T follicular helper cell (primary cell): ENCODE measurements at regions not wholly inside any gene's neighbourhood (a gene's known extent, or its start where the extent isn't known, plus 50 kb on each side); places are given as distances from the start of the nearest gene placed in this dataset.

Source experiments
- DNase-seq: peaks from one replicate; pipeline ENCODE4 v3.0.0-alpha.2; 2020; ENCODE audit warnings: low read depth

DNA sequence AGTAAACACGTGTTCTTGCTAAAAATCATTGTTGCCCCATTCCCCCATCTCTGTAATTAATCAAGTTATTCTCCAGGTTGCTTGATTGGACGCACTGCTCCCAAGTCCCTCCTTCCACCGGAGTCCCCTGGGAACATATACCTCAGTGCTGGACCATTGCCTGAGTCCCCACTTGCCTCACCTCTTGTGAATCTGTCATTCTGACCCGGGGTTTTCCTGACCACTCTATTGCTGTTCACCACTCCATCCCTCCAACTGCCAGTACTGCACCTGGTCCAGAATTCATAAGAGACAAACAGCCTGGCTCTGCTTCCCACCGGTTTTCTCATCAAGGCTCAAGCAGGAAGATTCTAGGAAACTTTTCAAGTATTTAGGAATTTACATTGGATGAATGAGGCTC is 555.9 kb downstream of the VRK1 start:
- no peak for DNase-seq

DNA sequence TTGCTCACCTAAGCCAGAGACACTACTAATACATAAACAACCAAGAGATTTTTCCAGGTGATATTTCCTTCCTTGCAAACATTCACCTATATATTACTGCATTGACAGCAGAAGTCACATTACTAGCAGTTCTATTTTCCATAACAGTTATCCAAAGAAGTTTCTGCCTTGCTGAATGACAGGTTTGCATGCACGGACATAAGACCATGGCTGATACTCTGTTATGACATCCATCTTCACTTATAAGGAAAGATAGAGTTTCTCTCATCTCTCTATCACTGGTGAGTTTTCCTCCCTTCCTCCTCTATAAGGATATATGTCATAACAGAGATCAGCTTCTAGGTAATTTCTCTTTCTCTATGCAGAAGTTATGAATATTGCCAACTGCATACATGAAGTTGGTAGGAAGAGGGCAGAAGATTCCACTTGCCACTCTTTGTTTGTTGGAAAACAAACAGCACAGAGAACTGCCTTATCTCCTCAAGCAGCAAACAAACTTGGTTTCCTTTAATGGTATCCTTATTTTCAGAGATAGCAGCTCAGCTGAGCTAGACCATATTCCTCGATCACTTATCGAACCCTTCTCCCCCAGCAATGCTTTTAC is 557.0 kb downstream of the VRK1 start:
- no peak for DNase-seq

DNA sequence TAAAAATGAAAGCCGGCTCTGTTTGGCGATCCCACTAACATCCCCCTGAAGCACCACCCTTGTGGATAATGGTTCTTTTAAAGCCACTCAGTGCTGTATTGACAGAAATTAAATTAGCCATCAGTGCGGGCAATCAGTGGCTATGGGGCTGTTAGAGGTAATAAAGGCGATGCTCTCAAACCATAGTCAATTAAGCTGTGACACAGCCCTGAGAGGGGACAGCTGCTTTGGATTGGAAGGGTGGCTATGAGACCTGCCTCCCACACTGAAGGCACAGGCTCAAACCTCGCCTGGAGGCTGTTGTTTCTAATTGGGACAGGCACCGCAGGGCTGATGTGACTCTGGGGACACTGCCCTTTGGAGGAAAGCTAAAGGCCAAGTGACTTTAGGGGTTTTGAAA is 562.2 kb downstream of the VRK1 start:
- DNase-seq = no peak

DNA sequence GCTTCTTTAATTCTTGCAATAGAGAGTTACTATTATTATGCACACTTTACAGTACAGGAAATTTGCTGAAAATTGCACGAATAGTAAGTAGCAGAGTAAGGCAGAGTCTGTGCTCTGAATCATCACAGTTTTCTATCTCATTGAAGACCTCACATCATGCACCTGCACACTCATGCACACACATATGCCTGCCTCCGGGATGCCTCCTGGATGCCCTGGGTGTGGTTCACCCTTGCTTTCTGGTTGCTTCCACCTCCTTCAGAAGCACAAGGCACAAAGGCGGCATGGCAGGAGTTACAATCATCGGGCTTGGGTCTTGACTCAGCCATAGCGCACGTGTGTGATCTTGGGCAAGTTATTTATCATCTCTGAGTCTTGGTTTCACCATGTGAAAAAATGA is 564.0 kb downstream of the VRK1 start:
- DNase-seq = no peak

DNA sequence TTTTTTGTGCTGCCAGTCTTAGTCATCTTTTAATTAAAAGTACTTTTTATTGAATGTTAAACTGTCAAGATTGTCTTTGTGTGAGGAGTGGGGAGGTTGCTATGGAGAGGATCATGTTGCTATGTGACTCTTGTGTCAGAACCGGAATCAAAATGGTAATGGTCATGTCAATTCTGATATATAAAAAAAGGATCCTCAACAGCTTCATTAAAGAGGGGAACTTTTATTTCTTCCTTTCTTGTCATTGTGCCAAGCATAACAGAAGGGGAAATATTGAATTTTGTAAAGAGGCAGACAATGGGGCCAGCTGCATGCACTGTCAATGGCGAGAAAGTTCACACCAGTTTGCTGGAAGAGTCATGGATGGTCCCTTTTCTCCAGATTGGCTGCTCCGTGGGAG is 564.8 kb downstream of the VRK1 start:
- DNase-seq = no peak

DNA sequence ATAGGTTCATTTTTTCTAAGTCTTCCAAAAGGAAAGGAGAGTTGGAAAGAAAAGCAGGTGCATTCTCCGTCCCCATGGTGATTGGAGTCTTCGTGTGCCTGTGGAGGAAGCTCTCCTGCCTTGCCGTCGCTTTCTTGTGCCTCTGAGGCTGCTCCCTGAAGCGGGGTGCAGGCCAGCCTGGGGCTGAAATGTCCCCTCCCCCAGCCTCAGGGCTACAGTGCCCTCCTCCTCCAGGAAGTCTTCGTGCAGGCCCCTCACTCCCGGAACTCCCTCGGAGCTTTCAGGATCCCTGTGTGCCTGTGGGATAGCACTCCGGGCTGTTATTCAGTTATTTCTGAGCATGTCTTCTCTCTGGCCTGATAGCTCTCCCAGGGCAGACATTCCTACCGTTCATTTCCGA is 569.2 kb downstream of the VRK1 start:
- no peak for DNase-seq

DNA sequence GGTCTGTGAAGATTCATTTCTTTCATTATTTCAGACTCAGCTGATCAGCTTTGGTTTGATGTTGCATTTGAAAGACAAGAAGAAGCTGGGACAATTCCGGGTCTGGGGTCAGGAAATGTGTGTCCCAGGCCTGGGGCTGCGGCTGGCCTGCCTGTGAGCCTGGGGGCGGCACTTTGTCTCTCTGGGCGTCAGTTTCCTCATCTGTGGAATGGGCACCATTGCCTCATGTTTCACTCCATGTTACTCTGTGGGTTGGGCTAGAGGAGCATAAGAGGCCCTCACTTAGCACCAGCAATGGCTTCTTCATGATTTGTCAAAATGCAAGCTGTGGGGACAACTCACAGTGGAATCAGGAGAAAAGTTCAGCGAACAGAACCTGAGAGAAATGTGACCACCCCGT is 570.1 kb downstream of the VRK1 start:
- no peak for DNase-seq

DNA sequence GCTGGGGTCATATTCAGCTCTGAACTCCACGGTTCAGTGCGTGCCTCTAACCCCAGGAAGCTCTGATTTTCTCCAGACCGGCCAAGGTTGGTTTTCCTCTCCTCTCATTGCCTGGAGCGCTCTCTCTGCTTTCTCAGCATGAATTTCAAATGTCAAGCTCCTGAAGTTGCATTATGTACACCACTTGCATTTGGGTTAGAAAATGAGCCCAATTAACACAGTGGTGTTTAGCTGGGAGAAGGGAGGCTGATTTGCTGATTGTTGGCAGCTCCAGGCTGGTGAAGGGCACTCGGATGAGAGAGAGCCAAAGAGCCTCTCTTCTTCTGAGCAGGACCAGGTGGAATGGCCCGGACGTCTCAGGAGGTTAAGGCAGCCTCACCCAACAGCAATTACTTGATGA is 570.9 kb downstream of the VRK1 start:
- no peak for DNase-seq

DNA sequence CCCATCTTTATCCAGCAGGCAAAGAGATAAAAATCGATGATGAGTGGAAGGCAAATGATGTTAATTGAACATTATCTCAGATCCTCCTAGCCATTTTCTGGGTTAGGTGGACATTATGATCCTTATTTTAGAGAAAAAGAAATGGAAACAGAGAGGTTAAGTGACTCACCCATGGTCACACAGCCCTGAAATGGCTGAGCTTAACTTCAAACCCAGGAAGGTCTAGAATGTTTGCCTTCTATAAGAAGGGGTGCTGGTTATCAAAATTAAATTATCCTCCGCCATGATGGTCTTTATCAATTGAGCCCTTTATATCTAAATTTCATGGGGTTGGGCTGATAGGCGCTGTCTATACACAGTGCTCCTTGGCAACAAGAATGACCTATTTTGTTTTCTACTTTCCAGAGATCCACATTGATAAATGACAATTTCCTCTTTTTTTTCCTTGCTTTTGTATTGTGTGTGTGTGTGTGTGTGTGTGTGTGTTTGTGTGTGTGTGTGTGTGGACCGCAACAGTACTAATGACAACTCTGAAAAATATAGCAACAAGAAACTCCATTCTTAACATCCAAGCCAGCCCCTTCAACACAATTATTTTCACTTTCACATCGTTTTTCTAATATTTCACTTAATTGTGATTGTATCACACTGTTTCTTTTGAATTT is 571.9 kb downstream of the VRK1 start:
- DNase-seq = no peak

DNA sequence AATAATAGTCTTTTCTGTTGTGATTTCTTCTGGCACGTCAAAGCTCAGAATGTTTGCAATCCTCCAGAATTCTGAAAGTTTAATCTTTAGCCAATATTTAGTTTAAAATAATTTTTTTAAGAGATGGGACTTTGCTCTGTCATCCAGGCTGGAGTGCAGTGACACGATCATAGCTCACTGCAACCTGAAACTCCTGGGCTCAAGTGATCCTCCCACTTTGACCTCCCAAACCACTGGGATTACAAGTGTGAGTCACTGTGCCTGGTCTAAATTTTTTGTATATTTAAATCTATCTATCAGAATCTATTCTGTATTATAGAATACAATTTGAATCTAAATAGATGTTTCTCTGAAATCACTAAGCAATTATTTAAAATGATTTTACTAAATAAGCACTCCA is 572.7 kb downstream of the VRK1 start:
- no peak for DNase-seq

DNA sequence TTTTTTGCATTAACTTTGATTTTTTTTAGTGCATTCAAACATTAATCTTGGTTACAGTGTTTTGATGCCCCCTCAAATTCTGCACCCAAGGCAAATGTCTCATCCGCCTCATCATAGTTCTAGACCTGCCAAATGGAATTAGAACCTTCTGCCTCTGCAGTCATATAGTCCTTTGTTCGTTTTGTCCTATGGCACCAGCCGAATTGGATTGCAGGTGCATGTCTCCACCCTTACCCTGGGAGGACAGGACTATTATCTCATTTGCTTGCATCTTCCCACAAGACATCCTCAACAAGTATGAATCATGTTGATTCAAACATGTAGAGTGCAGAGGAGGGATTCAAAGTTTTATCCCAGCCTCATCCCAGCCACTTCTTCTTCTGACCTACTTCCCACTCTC is 579.1 kb downstream of the VRK1 start:
- DNase-seq = no peak

DNA sequence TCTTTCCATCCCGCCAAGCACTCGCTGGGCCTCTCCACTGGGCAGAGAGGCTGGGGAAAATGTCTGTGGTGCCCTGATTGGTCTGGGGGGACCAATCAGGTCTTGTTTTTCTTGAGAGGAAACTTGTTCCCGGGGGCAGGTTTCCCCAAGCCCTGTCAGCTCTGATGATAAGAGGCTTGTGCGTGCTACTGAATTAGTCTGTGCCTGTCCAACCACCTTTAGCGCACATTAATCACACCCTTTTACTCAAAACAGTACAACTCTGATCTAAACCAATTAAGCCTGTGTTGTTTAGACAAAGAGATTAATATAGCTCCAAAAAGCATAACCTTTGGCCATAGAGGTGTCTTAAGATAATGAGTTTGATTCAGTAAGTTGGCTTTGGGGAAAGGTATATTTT is 580.4 kb downstream of the VRK1 start:
- DNase-seq = no peak

DNA sequence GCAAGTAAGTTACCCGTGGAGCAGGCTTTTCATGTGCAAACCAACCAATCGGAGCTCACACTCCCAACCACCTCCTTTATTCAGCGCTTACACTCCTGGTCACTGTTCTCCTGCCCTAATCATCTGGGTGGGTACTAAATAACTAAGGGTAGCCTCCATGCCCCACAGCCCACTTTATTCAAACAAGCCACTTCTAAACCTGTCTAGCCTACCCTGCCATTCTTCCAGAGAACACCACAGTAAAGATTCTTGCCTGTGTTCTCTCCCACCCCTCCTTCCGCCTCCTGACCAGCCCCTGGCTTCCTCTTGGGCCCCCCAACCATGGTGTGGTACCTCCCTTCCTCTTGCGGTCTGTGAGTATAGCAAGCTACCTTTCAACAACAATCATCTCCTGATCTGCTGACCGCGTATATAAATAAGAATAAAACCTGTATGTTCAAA is 581.9 kb downstream of the VRK1 start:
- no peak for DNase-seq

DNA sequence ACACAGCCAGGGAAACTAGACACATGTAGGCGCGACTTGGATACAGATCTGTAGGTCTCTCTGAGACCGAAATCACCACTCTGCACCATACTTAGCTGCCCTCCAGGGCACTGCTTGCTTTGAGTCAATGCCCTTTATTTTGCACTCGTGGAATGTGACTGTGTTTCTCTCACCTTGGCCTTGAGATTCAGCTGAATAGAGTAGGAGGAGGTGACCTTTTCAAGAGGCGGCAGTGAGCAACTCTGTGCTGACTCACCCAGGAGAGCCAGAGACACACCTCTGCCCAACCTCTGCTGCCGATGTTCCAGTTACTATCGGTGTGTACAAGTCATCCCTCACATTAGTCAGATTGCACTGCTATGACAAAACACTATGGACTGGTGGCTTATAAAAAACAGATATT is 583.4 kb downstream of the VRK1 start:
- DNase-seq = no peak

DNA sequence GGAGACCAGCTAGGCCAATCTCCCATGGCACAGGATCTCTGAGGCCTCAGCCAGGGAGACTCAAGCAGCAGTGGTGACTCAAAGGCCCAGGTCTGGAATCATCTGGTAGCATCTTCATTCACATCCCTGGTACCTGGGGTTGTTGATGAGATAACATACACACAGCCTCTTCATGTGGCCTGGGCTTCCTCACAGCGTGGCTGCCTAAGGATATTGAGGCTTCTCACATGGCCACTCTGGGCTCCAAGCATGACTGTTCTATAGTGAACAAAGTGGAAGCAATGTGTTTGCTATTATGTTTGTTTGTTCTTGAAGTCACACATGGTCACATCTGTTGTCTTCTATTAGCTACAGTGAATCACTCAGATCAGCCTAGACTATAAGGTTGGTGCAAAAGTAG is 584.1 kb downstream of the VRK1 start:
- no peak for DNase-seq

DNA sequence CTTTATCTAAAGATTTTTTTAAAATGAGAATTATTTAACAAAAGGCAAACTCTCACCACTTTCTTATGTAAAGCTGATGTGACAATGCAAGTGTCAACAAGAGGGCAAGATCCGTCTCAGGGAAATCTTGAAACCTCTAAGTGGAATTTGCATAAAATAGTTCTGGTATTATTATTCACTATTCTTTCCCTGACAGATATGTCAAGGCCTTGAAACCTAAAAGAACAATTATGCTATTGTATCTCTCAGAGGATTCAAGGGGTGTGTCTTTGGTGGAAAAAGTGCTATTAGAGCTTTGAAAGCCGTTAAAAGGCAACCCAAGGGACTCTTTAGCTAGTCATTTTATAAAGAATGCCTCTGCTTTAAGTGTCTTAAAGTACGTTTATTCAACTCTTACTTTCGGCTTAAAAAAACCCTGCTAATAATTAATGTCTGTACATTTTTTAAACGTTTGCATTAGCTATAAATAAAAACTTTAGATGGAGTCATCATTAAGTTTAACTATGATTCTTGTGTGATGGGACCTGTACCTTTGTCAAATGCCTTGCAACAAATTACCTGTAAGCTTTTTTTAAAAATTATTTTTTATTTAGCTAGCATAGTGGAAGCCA is 585.5 kb downstream of the VRK1 start:
- DNase-seq = no peak

DNA sequence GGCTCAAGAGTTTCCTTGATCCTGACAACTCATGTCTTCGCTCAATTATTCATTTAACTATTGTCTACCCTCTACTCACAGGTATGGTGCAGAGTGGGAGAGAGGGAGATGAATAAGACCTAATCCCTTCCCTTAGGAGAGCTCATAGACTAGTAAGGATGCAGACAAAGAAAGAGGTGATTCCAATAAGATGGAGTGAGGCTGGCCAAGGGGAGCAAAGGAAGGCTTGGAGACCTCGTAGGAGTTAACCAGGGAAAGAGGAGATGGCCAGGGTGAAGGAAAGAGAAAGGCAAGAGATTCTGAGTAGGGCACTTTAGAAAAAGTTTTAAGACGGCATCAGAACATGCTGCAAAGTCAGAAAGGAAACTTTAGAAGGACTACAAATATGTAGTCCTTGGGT is 588.5 kb downstream of the VRK1 start:
- DNase-seq = no peak

DNA sequence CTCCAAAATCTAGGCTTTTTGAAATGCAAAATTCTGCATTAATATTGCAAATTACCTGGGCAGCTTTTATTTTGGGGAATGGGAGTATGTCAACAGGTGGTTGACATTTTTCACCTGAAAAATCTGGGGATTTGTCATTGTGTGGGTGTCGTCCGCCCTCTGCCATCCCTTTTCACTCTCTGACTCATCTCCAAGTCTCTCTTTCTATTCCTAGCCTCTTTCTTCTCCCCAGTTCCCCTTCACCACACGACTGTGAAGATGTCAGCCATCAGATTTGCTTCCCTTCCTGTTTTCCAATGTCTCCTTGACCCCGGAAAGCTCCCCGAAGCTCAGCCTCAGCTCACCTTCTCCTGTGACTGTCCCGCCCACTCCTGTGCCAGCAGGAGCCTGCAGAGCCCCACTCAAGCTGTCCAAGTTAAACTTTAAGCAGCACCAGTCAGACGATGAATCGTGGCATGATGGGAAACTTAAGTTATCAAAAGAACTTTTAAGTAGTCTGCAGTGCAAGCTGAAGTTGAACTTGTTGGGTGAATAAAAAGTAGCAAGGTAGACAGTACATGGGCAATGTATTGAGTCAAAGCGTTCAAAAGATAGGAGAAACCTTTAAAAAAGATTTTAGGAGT is 590.2 kb downstream of the VRK1 start:
- DNase-seq = no peak

DNA sequence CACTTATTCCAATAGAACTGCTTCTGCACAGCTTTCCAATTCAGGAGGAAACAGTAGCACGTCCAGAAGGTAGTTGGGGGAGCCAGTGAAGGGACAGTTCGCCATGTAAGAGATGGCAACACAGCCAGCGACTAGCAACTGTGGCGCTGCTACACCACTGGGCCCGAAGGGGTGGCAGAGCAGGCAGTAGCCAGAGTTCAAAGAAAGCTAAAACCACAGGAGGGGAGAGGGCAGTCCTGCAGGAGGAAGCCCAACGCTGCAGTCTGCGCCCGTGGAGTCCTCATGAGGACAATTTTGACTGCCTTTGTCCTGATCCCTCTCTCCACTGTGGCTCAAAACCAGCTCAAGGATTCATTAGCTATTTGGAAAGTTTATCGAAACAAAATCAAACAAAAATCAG is 591.2 kb downstream of the VRK1 start:
- no peak for DNase-seq

DNA sequence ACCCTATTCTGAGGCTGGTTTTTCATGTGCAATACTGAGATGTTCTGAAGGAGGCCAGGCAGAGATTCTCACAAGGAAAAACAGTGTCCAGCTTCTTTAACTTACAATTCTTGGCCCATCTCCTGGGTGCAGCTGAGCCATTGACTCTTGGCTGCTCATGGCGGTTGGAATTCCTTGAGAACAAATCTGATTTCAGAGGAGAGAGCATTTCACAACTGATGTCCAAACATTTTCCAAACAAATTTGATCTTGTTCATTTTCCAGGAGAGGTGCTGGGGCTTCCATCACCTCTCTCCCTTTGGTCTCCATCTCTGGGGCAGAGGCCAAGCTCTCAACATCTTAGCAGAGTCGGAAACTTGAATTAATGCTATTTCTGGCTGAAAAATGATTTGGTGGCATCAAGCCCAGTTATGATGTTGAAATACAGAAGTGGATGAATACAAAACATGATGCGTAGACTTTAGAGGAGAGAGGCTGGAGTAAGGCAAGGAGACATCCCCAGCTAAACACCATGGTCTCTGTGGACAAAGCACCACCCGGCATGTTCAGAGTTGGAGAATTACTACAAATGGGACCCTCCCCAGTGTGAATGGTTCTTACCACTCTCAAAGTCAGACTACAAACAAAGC is 593.0 kb downstream of the VRK1 start:
- DNase-seq = no peak

DNA sequence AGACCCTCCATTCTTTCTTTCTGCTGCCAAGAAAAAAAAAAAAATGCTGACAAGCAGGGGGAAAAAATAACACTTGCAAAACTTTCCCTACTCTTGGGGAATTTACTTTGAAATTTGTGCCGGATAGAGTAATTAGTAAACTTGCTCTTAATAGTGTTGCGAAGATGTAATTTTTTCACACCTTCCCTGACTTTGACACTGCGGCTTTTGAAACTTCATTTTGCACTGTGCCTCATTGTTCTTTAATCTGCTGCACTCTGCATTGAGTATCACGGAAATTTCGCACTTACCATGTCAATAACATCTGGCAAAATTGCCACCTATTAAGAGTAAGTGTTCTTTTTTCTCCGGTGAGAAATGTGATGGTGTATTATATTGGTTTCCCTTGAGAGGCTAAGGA is 596.1 kb downstream of the VRK1 start:
- no peak for DNase-seq

DNA sequence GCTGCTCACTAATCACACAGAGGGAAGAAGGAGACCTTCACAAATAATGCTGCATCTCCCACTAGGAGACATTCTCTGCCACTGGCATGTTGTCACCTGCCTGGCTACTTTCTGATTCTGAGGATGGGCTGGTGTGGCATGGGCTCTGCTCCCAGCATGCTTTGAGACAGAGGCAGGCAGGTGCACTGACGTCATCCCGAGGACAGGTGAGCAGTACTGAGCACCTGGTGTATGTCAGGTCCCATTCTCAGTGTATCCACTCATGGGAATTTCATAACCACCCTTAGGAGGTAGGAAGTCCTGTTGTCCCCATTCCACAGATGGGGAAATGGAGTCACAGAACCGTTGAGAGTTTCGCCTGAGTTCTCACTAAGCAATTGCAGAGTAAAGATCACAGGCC is 597.9 kb downstream of the VRK1 start:
- DNase-seq = no peak

DNA sequence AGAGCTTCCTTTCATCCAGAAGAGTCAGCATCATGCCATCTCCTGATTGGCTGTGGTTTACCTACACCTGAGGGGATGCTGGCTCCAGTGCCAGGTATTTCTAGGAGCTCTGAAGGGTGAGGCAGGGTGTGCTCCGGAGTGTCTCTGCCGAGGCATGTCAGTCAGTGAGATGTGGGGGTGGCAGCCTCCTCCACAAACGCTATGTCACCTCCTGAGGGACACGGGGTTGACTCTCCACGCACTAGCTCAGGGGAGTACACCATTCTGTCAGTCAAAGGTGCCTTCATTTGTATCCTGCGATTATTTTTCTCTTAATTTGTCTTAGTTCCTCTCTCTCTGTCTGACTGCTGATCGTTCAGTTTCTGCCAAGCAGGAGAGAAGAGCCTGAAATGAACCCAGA is 604.5 kb downstream of the VRK1 start:
- DNase-seq = no peak
